ENCODE measurements at regions not wholly inside any gene's neighbourhood (a gene's known extent, or its start where the extent isn't known, plus 50 kb on each side); places are given as distances from the start of the nearest gene placed in this dataset.
A peak's percentile ranks its signal among the peaks of the same experiment; 100 is the strongest.

DNA sequence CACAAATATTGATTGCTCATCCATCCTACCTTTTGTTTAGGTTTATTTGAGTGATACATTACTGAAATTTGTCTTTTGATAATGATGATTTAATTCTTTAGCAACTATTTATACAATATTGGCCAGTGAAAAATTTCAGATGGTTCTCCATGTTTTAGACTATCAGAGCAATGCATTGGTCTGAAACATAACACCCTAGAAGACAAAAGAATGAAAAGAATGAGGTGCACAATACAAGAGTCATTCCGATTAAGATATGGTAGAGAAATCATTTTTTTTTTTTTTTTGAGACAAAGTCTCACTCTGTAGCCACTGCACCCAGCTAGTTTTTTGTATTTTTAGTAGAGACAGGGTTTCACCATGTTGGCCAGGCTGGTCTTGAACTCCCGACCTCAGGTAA lies 197.4 kb upstream of the FAM98A start:
- TF ChIP-seq, protein P1, sequence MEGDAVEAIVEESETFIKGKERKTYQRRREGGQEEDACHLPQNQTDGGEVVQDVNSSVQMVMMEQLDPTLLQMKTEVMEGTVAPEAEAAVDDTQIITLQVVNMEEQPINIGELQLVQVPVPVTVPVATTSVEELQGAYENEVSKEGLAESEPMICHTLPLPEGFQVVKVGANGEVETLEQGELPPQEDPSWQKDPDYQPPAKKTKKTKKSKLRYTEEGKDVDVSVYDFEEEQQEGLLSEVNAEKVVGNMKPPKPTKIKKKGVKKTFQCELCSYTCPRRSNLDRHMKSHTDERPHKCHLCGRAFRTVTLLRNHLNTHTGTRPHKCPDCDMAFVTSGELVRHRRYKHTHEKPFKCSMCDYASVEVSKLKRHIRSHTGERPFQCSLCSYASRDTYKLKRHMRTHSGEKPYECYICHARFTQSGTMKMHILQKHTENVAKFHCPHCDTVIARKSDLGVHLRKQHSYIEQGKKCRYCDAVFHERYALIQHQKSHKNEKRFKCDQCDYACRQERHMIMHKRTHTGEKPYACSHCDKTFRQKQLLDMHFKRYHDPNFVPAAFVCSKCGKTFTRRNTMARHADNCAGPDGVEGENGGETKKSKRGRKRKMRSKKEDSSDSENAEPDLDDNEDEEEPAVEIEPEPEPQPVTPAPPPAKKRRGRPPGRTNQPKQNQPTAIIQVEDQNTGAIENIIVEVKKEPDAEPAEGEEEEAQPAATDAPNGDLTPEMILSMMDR (IDR thresholded peaks at IDR 0.05; ENCODE audit: insufficient read depth, low read length, severe bottlenecking), result no peak
- Histone ChIP-seq H3K27me3 (ENCODE audit: control insufficient read depth, insufficient read depth, low read length) (no peaks in the 10 kb centered on the region), H3K4me3 (ENCODE audit: low read depth, low read length) (no peak overlapping the region), H3K36me3 (ENCODE audit: control insufficient read depth, insufficient read depth, low read length) (no peaks in the 10 kb centered on the region)
- DNase-seq (ENCODE audit: low read depth), result no peak
- no peak for FAIRE-seq

DNA sequence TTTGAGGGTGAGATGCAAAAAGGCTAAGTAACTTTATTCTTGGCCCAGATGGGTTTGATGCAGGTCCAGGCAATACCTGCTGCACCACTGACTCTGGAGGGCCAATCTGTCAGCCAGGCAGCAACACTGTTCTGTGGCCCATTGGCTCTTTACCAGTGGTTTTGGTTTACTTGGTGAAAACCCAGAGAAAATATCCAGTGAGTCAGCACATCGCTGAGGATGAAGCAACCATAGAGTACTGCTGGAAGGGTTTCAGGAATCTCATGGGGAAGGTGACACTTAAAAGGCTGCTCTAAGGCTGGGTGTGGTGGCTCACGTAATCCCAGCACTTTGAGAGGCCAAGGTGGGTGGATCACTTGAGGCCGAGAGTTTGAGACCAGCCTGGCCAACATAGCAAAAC lies 192.5 kb upstream of the FAM98A start:
- Histone ChIP-seq H3K36me3 (ENCODE audit: control insufficient read depth, insufficient read depth, low read length) (no peaks in the 10 kb centered on the region), H3K4me3 (ENCODE audit: low read depth, low read length) (no peak overlapping the region), H3K27me3 (ENCODE audit: control insufficient read depth, insufficient read depth, low read length) (no peaks in the 10 kb centered on the region)
- TF ChIP-seq, protein P1 (IDR thresholded peaks at IDR 0.05; ENCODE audit: insufficient read depth, low read length, severe bottlenecking), result no peak
- DNase-seq (ENCODE audit: low read depth) (peak; percentile 72), FAIRE-seq (no peak)

DNA sequence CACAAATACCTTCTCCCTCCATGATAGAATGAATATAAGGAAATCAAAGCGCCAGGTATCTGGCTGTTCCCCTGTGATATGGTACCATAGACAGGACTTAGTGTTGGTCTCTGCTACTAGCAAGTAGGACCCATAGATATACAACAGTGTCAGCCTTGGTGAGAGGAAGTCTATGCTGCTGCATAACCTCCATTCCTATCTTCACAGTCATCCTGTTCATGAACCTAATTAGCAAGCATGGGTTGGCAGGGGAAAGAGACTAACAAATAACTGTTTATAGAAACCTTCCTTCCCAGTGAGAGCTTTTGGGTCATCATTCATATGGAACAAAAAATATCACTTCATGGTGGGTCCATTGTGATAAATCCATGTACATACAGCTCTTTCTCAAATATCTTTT lies 188.9 kb upstream of the FAM98A start:
- DNase-seq (ENCODE audit: low read depth) (peak; percentile 29), FAIRE-seq (no peak)
- TF ChIP-seq, protein P1 (IDR thresholded peaks at IDR 0.05; ENCODE audit: insufficient read depth, low read length, severe bottlenecking), result no peak

GRCh38 chr2:33786881-33787280 lies 187.8 kb upstream of the FAM98A start:
- H3K27me3 ChIP-seq (ENCODE audit: control insufficient read depth, insufficient read depth, low read length), result no peaks in the 10 kb centered on the region
- no peak overlapping the region for H3K4me3 ChIP-seq (ENCODE audit: low read depth, low read length)
- FAIRE-seq (no peak), DNase-seq (ENCODE audit: low read depth) (no peak)
- TF ChIP-seq, protein P1 (IDR thresholded peaks at IDR 0.05; ENCODE audit: insufficient read depth, low read length, severe bottlenecking), result no peak
- no peaks in the 10 kb centered on the region for H3K36me3 ChIP-seq (ENCODE audit: control insufficient read depth, insufficient read depth, low read length)

More for the DNA sequence above, 188.9 kb upstream of the FAM98A start:
- no peaks in the 10 kb centered on the region for H3K36me3 ChIP-seq (ENCODE audit: control insufficient read depth, insufficient read depth, low read length)
- no peaks in the 10 kb centered on the region for H3K27me3 ChIP-seq (ENCODE audit: control insufficient read depth, insufficient read depth, low read length)
- no peak overlapping the region for H3K4me3 ChIP-seq (ENCODE audit: low read depth, low read length)

GRCh38 chr2:33785201-33786106 lies 186.4 kb upstream of the FAM98A start:
- TF ChIP-seq, protein P1 (IDR thresholded peaks at IDR 0.05; ENCODE audit: insufficient read depth, low read length, severe bottlenecking), result no peak
- DNase-seq (ENCODE audit: low read depth) (no peak), FAIRE-seq (no peak)
- Histone ChIP-seq H3K36me3 (ENCODE audit: control insufficient read depth, insufficient read depth, low read length) (no peaks in the 10 kb centered on the region), H3K27me3 (ENCODE audit: control insufficient read depth, insufficient read depth, low read length) (no peaks in the 10 kb centered on the region), H3K4me3 (ENCODE audit: low read depth, low read length) (no peak overlapping the region)
